ENCODE measurements at regions not wholly inside any gene's neighbourhood (a gene's known extent, or its start where the extent isn't known, plus 50 kb on each side); places are given as distances from the start of the nearest gene placed in this dataset.

- TF ChIP-seq, protein P1, sequence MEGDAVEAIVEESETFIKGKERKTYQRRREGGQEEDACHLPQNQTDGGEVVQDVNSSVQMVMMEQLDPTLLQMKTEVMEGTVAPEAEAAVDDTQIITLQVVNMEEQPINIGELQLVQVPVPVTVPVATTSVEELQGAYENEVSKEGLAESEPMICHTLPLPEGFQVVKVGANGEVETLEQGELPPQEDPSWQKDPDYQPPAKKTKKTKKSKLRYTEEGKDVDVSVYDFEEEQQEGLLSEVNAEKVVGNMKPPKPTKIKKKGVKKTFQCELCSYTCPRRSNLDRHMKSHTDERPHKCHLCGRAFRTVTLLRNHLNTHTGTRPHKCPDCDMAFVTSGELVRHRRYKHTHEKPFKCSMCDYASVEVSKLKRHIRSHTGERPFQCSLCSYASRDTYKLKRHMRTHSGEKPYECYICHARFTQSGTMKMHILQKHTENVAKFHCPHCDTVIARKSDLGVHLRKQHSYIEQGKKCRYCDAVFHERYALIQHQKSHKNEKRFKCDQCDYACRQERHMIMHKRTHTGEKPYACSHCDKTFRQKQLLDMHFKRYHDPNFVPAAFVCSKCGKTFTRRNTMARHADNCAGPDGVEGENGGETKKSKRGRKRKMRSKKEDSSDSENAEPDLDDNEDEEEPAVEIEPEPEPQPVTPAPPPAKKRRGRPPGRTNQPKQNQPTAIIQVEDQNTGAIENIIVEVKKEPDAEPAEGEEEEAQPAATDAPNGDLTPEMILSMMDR (IDR thresholded peaks at IDR 0.05; ENCODE audit: unreplicated experiment): no peak
- no peaks in the 10 kb centered on the region for H3K4me1 Mint-ChIP-seq (ENCODE audit: insufficient read depth, unreplicated experiment)
- no TSS peak for BruUV-seq (replicated peaks)
- CTCF ChIA-PET: no interaction called here
- no peak overlapping the region for H3K4me3 Mint-ChIP-seq (ENCODE audit: unreplicated experiment)
- intact Hi-C loops (cut with micrococcal nuclease): no loop called here
- no peaks in the 10 kb centered on the region for H3K36me3 Mint-ChIP-seq (ENCODE audit: insufficient read depth, unreplicated experiment)
- H3K9me3 Mint-ChIP-seq (ENCODE audit: unreplicated experiment): no peaks in the 10 kb centered on the region
- H3K27me3 Mint-ChIP-seq (ENCODE audit: insufficient read depth, unreplicated experiment): peaks cover 90% of the 10 kb centered on the region
- DNase-seq (ENCODE audit: unreplicated experiment): no peak
- POLR2A ChIA-PET: no interaction called here
- H3K27ac Mint-ChIP-seq (ENCODE audit: low read depth, unreplicated experiment): no peak overlapping the region
These were observed 96.7 kb downstream of the SLC5A7 start for GRCh38 chr2:108082978-108083377.

DNA sequence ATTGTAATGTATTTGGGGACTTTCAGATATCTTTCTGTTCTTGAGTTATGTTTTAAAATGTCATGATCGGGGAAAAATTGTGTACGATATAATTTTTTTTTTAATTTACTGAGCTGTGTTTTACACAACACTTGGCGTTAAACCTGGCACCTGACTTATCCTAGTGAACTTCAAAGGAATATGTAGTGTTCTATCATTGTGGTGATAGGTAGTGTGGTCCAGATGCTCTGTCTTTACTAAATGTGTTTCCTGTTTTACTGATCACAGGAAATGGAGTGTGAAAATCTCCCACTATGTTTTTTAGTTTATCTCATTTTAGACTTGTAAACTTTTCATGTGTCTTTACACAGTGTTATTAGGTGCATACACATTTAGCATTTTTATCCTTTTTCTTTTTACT, 98.0 kb downstream of the SLC5A7 start:
- CTCF ChIA-PET: no interaction called here
- Mint-ChIP-seq H3K4me3 (ENCODE audit: unreplicated experiment) (no peak overlapping the region), H3K36me3 (ENCODE audit: insufficient read depth, unreplicated experiment) (no peaks in the 10 kb centered on the region), H3K27me3 (ENCODE audit: insufficient read depth, unreplicated experiment) (peaks cover 92% of the 10 kb centered on the region), H3K4me1 (ENCODE audit: insufficient read depth, unreplicated experiment) (no peaks in the 10 kb centered on the region), H3K9me3 (ENCODE audit: unreplicated experiment) (no peaks in the 10 kb centered on the region), H3K27ac (ENCODE audit: low read depth, unreplicated experiment) (no peak overlapping the region)
- TF ChIP-seq, protein P1 (IDR thresholded peaks at IDR 0.05; ENCODE audit: unreplicated experiment): no peak
- intact Hi-C loops (cut with micrococcal nuclease): no loop called here
- POLR2A ChIA-PET: no interaction called here
- no peak for DNase-seq (ENCODE audit: unreplicated experiment)
- BruUV-seq (replicated peaks): no TSS peak

- Mint-ChIP-seq H3K36me3 (ENCODE audit: insufficient read depth, unreplicated experiment) (no peaks in the 10 kb centered on the region), H3K4me1 (ENCODE audit: insufficient read depth, unreplicated experiment) (no peaks in the 10 kb centered on the region), H3K27ac (ENCODE audit: low read depth, unreplicated experiment) (no peak overlapping the region), H3K27me3 (ENCODE audit: insufficient read depth, unreplicated experiment) (peaks cover 58% of the 10 kb centered on the region), H3K9me3 (ENCODE audit: unreplicated experiment) (no peaks in the 10 kb centered on the region), H3K4me3 (ENCODE audit: unreplicated experiment) (no peak overlapping the region)
- intact Hi-C loops (cut with micrococcal nuclease): no loop called here
- no TSS peak for BruUV-seq (replicated peaks)
- CTCF ChIA-PET: no interaction called here
- POLR2A ChIA-PET: no interaction called here
- DNase-seq (ENCODE audit: unreplicated experiment): no peak
- TF ChIP-seq, protein P1 (IDR thresholded peaks at IDR 0.05; ENCODE audit: unreplicated experiment): no peak
These were observed 106.6 kb downstream of the SLC5A7 start for GRCh38 chr2:108092886-108093285.

- H3K9me3 Mint-ChIP-seq (ENCODE audit: unreplicated experiment): no peaks in the 10 kb centered on the region
- intact Hi-C loops (cut with micrococcal nuclease): no loop called here
- no peaks in the 10 kb centered on the region for H3K4me1 Mint-ChIP-seq (ENCODE audit: insufficient read depth, unreplicated experiment)
- CTCF ChIA-PET: no interaction called here
- no peak overlapping the region for H3K27ac Mint-ChIP-seq (ENCODE audit: low read depth, unreplicated experiment)
- no peak for DNase-seq (ENCODE audit: unreplicated experiment)
- POLR2A ChIA-PET: no interaction called here
- H3K4me3 Mint-ChIP-seq (ENCODE audit: unreplicated experiment): no peak overlapping the region
- TF ChIP-seq, protein P1 (IDR thresholded peaks at IDR 0.05; ENCODE audit: unreplicated experiment): no peak
- H3K27me3 Mint-ChIP-seq (ENCODE audit: insufficient read depth, unreplicated experiment): peaks cover 56% of the 10 kb centered on the region
- H3K36me3 Mint-ChIP-seq (ENCODE audit: insufficient read depth, unreplicated experiment): no peaks in the 10 kb centered on the region
- BruUV-seq (replicated peaks): no TSS peak
These were observed 115.2 kb downstream of the SLC5A7 start for GRCh38 chr2:108101481-108101880.
